GM18502 (cell line): ENCODE measurements at regions not wholly inside any gene's neighbourhood (a gene's known extent, or its start where the extent isn't known, plus 50 kb on each side); places are given as distances from the start of the nearest gene placed in this dataset.

Experiments
- ATAC-seq: cut with Tn5 transposase; IDR thresholded peaks from one replicate; pipeline ENCODE4 v1.9.1; 2021; ENCODE audit warnings: mild to moderate bottlenecking; ENCODE audit not compliant: unreplicated experiment, poor library complexity

DNA sequence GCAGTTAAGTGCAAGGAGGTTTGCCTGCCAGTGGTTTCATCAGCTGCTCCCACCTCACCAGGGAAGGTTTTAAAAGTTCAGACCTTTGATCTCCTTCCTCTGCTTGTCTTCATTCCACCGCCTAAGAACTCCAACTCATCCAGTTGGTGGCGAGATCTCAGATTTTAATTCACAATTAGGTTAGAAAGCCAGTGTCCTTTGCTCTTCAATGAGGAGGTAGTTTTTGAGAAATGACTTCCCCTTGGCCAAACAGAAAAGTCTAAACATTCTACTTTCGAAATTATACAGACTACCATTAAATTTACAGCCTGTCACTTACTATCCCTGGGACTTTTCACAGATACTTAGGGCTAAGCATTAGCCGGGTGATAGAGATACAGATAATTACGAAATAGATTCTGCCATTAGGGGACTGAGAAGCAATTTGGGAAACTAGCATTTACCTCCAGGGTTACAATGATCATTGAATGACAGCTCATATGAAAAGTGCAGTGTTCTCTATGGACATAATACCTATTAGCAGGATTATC is 513.4 kb upstream of the GHITM start:
- no peak for ATAC-seq

GRCh38 chr10:83632701-83633100 is 506.6 kb upstream of the GHITM start:
- ATAC-seq = no peak

DNA sequence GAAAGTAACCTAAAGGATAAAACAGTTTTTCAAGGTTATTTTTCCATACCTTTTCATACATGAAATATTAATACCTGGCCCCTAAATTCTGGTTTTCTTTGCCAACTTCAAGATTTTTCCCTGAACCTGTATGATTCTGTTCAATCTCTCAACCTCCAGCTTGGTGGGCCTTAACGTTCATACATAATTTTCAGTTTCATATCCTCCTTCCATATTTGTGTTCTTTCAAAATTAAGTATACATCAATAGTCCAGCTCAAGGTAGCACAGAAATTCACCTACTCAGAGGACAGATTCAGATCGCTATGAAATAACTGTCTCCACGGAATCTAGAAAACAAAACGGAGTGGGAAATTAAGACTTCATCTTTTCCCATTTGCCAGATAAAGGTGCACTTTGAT is 505.8 kb upstream of the GHITM start:
- no peak for ATAC-seq

DNA sequence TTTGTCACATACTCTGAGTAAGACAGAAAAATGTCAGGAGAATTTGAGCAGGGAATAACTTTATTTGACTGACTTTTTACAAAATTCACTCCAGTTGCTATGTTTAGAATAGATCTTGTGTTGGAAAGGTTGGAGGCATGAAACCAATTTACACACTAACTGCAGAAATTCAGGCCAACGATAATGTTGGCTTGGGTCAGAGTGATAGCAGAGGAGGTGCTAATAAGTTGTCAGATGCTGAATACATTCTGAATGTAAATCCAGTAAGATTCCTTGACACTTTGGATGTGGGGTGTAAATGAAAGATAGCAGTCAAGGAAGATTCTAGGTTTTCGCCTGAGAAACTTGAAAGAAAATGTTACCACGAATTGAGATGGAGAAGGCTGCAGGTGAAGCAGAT is 502.5 kb upstream of the GHITM start:
- no peak for ATAC-seq

DNA sequence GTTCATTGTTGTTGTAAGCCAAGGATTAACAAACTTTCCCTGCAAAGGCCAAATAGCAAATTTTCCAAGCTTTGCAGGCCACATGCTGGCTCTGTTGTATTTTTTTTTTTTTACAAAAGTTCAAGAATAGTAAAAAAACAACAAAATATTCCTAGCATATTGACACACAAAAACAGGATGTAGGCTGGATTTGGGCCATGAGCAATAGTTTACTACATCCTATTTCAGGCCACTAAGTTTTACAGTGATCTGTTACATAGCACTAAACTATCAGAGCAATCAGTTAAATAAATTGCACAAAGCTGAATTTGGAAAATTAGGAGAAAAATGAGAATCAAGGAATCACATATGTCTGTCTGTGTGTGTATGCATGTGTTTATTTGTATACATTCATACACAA is 491.8 kb upstream of the GHITM start:
- no peak for ATAC-seq

- no peak for ATAC-seq
Observed at GRCh38 chr10:83648201-83648600, 491.1 kb upstream of the GHITM start.

DNA sequence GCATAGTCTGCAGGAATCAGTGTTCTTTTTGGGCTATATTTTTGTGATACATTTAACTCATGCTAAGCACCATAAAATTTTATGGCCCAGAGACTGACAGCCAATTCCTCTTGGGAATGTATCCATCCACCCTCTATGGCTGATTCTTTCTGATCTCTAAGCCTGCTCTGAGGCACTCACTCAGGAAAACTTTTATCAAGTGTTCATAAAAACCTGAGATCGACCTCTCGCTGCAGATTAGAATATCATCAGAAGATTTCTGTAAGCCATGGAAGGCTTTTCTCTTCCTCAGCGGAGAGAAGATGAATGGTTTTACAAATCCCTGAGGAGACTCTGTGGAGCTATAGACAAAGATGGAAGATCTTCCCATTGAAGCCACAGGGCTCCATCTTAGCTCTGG is 489.8 kb upstream of the GHITM start:
- no peak for ATAC-seq

DNA sequence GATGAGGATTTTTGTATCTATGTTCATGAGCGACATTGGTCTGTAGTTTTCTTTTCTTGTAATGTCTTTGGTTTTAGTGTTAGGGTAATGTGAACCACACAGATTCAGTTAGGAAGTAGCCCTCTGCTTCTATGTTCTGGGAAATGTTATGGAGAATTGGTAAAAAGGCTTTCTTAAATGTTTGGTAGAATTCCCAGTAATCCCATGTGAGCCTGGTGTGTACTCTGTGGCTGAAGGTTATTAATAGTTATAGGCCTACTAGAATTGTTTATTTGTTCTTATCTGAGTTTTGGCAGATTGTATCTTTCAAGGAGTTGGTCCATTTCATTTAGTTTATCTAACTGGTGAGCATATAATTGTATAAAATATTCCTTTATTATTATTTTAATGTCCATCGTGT is 484.6 kb upstream of the GHITM start:
- ATAC-seq = no peak

GRCh38 chr10:83656924-83657323 is 482.4 kb upstream of the GHITM start:
- ATAC-seq = no peak

DNA sequence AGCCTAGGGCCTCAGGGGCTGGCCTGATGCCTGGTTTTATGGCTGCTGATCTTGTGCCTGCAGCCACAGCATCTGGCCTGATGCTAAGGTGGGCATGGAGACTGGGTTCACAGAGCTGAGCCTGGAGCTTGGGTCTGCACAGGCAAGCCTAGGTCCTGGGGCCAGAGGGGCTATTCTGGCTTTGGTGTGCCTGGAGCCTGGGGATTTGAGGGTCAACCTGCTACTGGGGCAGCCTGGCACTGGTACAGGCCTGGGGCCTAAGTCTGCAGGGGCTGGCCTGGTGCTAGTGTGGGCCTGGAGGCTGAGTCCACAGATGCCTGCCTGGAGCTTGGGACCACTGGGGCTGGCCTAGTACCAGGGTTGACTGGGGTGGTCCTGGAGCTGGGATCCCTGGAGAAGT is 481.8 kb upstream of the GHITM start:
- no peak for ATAC-seq

- no peak for ATAC-seq
Observed at GRCh38 chr10:83663918-83664317, 475.4 kb upstream of the GHITM start.

DNA sequence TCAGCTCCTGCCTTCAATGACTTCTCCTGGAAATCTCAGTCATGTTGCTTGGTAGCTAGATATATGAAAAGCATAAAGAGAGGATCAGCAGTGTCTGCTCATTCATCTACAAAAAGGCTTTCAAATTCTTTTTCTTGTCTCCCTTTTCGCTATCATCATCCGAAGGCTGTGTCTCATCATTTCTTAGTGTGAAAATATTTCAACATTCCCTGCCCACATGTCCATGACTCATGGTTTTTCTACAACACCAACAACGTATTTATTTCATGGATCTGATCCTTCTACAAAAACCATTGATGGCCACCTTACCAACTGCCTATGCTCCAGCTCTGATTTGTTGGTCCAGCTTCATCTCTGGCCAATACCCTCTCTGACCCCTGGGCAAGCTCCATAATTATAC is 472.5 kb upstream of the GHITM start:
- ATAC-seq = no peak

DNA sequence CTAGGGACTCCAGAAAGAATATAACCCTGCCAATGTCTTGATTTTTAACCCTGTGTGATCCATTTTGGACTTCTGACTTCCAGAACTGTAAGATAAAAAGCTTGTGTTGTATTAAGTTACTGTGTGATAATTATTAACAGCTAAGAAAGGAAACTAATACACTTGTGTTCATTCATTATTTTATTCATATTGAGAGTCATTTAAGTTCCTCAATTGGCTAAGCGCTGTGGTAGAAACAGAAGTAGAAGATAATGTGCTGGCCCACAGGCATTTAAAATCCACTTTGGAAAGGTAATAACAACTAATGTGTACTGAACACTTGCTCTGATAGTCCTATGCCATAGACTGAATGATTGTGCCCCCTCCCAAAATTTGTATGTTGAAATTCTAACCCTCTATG is 471.7 kb upstream of the GHITM start:
- ATAC-seq = no peak

GRCh38 chr10:83673316-83673715 is 466.0 kb upstream of the GHITM start:
- no peak for ATAC-seq

- ATAC-seq = peak; percentile 32
Observed at GRCh38 chr10:83677795-83678194, 461.5 kb upstream of the GHITM start.

- no peak for ATAC-seq
Observed at GRCh38 chr10:83678850-83679249, 460.5 kb upstream of the GHITM start.

DNA sequence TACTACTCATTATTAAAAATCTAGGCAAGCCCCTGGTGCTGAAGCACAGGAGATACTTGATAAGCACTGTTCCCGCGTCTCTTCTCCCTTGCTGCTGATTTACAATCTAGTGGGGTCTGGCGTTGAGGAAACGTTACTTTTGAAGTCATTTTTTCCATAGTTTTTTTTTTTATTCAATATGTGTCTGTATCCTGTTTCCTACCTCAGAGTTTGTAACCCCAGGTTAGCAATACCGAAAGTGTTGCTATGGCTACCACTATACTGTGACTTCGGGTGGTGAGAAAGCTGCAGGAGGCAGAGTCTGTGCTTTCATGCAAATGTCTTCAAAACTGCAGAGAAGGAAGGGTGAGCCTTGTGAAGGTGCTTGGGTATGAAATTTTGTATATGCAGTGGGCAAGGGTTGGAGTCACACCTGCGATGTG is 458.8 kb upstream of the GHITM start:
- peak; percentile 96 for ATAC-seq

GRCh38 chr10:83682414-83682813 is 456.9 kb upstream of the GHITM start:
- ATAC-seq = no peak

DNA sequence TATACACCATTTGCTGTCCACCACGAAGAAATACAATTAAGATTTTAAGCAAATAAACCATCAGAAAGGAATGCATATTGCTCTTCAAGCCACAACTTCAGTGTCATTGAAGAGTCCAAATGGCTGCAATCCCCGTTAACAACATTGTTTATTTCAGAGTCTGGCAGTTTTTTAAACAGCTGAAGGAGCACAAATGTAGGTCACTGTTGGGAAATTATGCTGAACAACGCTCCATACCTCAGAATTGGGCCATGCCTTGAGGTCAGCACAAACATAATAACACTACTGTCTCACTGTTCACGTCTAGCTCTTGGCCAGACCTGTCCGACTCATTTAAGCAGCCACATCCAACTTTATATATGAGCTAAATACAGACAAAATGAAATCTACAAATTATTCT is 453.9 kb upstream of the GHITM start:
- no peak for ATAC-seq

DNA sequence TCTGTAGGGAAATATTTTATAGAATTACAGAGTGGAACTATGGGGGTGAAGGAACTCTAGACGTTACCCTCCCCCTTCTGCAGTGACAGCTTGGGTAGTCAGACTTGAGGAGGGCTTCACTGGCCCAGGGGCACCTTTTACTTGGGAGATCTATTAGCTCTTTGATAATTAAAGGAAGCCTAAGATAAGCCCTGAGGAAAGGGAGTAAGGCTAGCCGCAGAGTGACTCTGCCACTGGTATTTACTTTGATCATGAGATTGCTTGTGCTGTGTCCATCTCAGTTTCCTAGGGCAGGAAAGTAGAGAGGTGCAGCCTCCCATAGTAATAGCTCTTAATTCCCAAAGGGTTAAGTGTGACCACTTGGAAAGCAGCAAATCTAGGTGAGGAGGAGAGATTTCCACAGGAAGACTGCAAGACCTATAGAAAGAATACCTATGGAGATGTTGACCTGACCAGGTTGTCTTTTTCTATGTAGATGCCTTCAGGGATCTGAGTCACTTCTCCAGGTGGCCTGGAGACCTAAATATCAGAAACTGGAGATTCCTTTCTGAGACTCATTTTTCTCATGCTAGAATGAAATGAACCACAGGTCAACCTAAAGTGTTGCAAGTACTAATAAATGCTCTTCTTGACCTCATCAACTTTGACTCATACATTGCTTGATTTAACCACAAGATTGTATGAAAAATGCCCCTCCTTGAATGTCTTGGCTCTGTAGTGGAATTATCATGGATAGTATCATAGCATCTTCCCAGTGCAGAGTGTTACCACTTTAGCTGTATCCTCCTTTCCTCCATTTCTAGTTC is 447.3 kb upstream of the GHITM start:
- ATAC-seq = no peak

GRCh38 chr10:83698899-83699298 is 440.4 kb upstream of the GHITM start:
- no peak for ATAC-seq

- no peak for ATAC-seq
Observed at GRCh38 chr10:83701799-83702198, 437.5 kb upstream of the GHITM start.
